Heart right ventricle (tissue), 16 donors: ENCODE measurements at regions not wholly inside any gene's neighbourhood (a gene's known extent, or its start where the extent isn't known, plus 50 kb on each side); places are given as distances from the start of the nearest gene placed in this dataset.
A peak's percentile ranks its signal among the peaks of the same experiment; 100 is the strongest.

Experiments used
- ATAC-seq, 8 donors: fragments of 200-7000 bp; cut with Tn5 transposase; one replicate each; pipeline ENCODE4 v1.9.1; 2020; ENCODE audit warnings: mild to moderate bottlenecking in 8 of 8, moderate library complexity in 8 of 8, moderate number of reproducible peaks in 1 of 8
- DNase-seq, 2 donors: peaks; one replicate each; pipeline ENCODE4 v3.0.0-alpha.2; 2020
- H3K27ac ChIP-seq, 10 donors: fragments of 200-600 bp; sonication (generic) in 2 of 10; one replicate each; pipeline versions ENCODE4 v1.5.0 to v1.8.0; 2020 to 2022; ENCODE audit warnings: mild to moderate bottlenecking in 3 of 10
- H3K27me3 ChIP-seq, 7 donors: fragments of 200-600 bp; one replicate each; pipeline ENCODE4 v1.8.0; 2021 to 2022; ENCODE audit warnings: mild to moderate bottlenecking in 2 of 7
- H3K36me3 ChIP-seq, 9 donors: fragments of 200-600 bp; sonication (generic) in 1 of 9; one replicate each; pipeline versions ENCODE4 v1.5.0 to v1.8.0; 2020 to 2022; ENCODE audit warnings: mild to moderate bottlenecking in 2 of 9
- H3K4me1 ChIP-seq, 9 donors: fragments of 200-600 bp; sonication (generic) in 1 of 9; one replicate each; pipeline versions ENCODE4 v1.5.0 to v1.8.0; 2020 to 2022; ENCODE audit warnings: mild to moderate bottlenecking in 4 of 9
- H3K4me3 ChIP-seq, 10 donors: fragments of 200-600 bp; sonication (generic) in 2 of 10; one replicate each; pipeline versions ENCODE4 v1.5.0 to v1.8.0; 2020 to 2022; ENCODE audit warnings: mild to moderate bottlenecking in 7 of 10, moderate library complexity in 2 of 10
- H3K9me3 ChIP-seq, 11 donors: fragments of 200-600 bp in 10 of 11; sonication (generic) in 2 of 11; one replicate each; pipeline versions ENCODE4 v1.5.0 to v1.8.0; 2013 to 2022; ENCODE audit warnings: mild to moderate bottlenecking in 2 of 11, control low read depth in 1 of 11, moderate library complexity in 1 of 11
- WGBS, 2 donors: extraction: QIAGEN DNeasy Blood & Tissue Kit; methylation state at CpG; one replicate each; pipeline ENCODE4 v1.1.7; 2013; ENCODE audit warnings: inconsistent platforms in 1 of 2; 5-methylcytosine and 5-hydroxymethylcytosine counted together
- intact Hi-C, 10 donors: fragments of 100-400 bp; cut with DNase I; formaldehyde crosslinking; loops; one replicate each; pipeline versions ENCODE4 v1.11.1 to v1.14.2; 2022
- TF ChIP-seq, protein P1 (sequence below), 9 donors: fragments of 200-600 bp; sonication (generic) in 2 of 9; IDR thresholded peaks; one replicate each; pipeline versions ENCODE4 v1.5.0 to v1.8.0; 2021 to 2022; ENCODE audit warnings: antibody characterized with exemption in 9 of 9, mild to moderate bottlenecking in 5 of 9, moderate library complexity in 1 of 9
- donor health status: Arrhythmogenic right ventricular cardiomyopathy.
- donor health status: ischemic (EF 13 %, LVEDD 7.1; RV severe dilation, severe dysfunction).
- donor health status: healthy with polysubstance abuse.
- donor health status: DM: no; HTN: yes; CAD: no.
- donor health status: DM: no; HTN: no; CAD: no.
- donor health status: ischemic (EF 25% LVEDD 6.9; RV normal size, moderate dysfunction).
- donor health status: ischemic (EF 25% LVEDD 5.7; RV mildly dilated, moderate dysfunction).
- donor health status: healthy.
- donor health status: DM: yes; HTN: yes; CAD: no.
- donor health status: Ischemic cardiomyopathy.
- donor health status: ischemic (EF 35%, LVEDD 5.7; RV mildly dilated, moderate dysfunction).
- donor health status: nonischemic (EF 11% LVEDD 7.7; RV severe dilation, severe dysfunction).
- donor health status: DM: yes; HTN: yes; CAD: no.
- donor health status: PGD.
- donor health status: ischemic (EF 29% LVEDD 5.4; RV normal size, mild dysfunction).
- donor health status: nonischemic (EF 23%, LVEDD 6.1; RV moderate dilation, normal function).

DNA sequence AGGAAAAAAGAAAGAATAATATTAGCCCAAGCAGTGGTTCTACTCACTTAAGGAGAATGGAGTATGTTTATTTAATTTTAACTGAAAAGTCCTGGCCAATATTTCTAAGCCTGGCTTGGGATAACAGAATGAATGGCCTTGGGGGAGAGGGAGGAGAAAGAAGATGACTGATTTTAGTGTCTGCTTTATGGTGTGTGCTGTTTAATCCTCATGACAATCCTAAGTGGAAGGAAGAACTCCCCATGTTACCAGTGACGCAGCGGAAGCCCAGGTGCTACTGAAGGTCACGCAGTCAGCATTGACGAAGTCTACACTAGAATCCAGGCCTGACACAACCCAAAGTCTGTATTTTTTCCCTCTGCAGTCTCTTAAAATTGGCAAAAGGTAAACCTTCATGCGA lies 50.5 kb downstream of the PALM2AKAP2 start:
- Histone ChIP-seq H3K27me3 (no peaks in the 10 kb centered on the region), H3K4me1 (peaks cover 0 to 51% (median 21%) of the 10 kb centered on the region in 9 donors), H3K4me3 (no peak overlapping the region), H3K27ac (no peak overlapping the region), H3K9me3 (peaks cover 0 to 3% (median 0%) of the 10 kb centered on the region in 11 donors), H3K36me3 (no peaks in the 10 kb centered on the region)
- DNase-seq: no peak
- TF ChIP-seq, protein P1, sequence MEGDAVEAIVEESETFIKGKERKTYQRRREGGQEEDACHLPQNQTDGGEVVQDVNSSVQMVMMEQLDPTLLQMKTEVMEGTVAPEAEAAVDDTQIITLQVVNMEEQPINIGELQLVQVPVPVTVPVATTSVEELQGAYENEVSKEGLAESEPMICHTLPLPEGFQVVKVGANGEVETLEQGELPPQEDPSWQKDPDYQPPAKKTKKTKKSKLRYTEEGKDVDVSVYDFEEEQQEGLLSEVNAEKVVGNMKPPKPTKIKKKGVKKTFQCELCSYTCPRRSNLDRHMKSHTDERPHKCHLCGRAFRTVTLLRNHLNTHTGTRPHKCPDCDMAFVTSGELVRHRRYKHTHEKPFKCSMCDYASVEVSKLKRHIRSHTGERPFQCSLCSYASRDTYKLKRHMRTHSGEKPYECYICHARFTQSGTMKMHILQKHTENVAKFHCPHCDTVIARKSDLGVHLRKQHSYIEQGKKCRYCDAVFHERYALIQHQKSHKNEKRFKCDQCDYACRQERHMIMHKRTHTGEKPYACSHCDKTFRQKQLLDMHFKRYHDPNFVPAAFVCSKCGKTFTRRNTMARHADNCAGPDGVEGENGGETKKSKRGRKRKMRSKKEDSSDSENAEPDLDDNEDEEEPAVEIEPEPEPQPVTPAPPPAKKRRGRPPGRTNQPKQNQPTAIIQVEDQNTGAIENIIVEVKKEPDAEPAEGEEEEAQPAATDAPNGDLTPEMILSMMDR (IDR thresholded peaks at IDR 0.05): no peak
- peak in 1 of 8 donors; percentile 56 for ATAC-seq
- intact Hi-C loops: no loop called here
- 79 to 81% methylated on average over 5 of the region's 5 CpGs for WGBS, 2 donors

DNA sequence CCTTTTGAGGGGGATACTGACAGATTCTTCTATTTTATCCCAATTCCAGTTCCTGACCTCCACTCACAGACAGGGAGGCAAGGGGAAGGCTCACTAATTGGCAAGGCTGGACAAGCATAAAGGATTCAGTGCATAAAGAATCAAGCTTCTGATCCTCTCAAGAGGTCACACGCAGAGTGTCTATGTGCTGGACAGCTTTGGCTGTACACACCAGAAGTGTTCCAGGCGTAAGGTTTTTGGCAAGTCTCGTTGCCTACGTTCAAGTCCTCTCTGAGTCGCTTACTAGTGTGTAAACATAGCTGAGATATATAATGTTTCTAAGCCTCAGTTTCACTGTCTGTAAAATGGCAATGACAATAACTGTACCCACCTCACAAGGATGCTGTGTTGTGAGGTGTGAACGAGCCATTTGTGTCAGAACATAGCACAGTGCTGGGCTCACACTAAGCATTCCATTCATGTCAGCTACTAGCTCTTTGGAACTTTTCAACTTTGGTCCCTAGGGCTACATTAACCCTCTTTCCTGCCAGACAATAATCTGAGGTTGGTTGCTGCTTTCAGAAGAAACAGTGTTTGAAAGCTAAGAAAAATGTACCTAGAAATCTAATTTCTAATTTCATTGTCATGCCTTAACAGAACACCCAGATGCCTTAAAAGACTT lies 52.1 kb downstream of the PALM2AKAP2 start:
- intact Hi-C loops: no loop called here
- Histone ChIP-seq H3K4me3 (no peak overlapping the region), H3K27me3 (no peaks in the 10 kb centered on the region), H3K9me3 (peaks cover 0 to 6% (median 0%) of the 10 kb centered on the region in 11 donors), H3K4me1 (peaks cover 0 to 47% (median 21%) of the 10 kb centered on the region in 9 donors), H3K36me3 (no peaks in the 10 kb centered on the region), H3K27ac (peak overlapping the region in 4 of 10 donors; percentile 7 to 36 (median 19))
- peak; percentile 58 to 93 (median 78) for ATAC-seq
- DNase-seq: no peak
- TF ChIP-seq, protein P1 (IDR thresholded peaks at IDR 0.05): no peak
- WGBS, 2 donors: 28 to 43% methylated on average over 6 of the region's 6 CpGs

DNA sequence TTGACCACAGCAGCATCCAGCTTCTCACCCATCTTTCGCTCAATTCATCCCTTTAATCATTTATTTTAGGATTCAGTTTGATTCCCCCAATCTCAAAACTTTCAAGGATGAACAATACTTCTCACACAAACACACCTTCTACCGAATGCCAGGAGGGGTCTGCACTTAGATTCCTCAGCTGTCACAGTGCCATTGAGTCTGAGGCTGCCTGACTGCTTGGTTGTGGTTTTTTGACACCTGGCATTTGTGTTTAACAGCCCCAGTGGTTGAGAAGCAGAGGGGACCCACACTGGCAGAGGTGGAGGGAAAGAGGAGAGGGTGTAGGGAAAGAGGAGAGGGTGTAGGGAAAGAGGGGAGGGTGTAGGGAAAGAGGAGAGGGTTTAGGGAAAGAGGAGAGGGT lies 54.9 kb downstream of the PALM2AKAP2 start:
- H3K4me3 ChIP-seq: no peak overlapping the region
- no peaks in the 10 kb centered on the region for H3K36me3 ChIP-seq
- DNase-seq (no peak), ATAC-seq (no peak)
- TF ChIP-seq, protein P1 (IDR thresholded peaks at IDR 0.05): no peak
- no peak overlapping the region for H3K27ac ChIP-seq
- H3K9me3 ChIP-seq: peaks cover 0 to 6% (median 0%) of the 10 kb centered on the region in 11 donors
- intact Hi-C loops: no loop called here
- peaks cover 0 to 39% (median 20%) of the 10 kb centered on the region in 9 donors for H3K4me1 ChIP-seq
- no peaks in the 10 kb centered on the region for H3K27me3 ChIP-seq
- WGBS, 2 donors: 91 to 95% methylated on average over 2 of the region's 2 CpGs

DNA sequence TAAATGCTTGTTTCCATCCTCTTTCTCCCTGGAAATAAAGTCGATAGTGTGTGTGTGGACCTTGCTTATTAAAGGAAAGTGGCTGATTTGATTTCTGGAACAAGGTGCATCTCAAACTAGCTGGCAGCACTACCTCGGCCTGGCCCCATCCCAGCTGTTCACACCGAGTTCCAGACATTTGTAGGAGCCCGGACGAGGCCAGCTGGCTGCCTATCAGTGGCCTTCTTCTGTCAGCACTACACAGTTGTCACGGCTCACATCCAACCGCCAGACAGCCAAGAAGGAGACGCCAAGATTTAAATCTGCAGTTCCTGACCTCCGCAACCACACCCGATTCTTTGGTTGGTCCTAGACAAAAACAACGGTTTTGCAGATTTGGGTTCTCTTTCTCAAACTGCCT lies 63.6 kb downstream of the PALM2AKAP2 start:
- 19 to 23% methylated on average over 11 of the region's 11 CpGs for WGBS, 2 donors
- peak; percentile 93 to 99 (median 94) for ATAC-seq
- Histone ChIP-seq H3K9me3 (no peaks in the 10 kb centered on the region), H3K4me3 (no peak overlapping the region), H3K4me1 (peaks cover 0 to 20% (median 7%) of the 10 kb centered on the region in 9 donors), H3K36me3 (no peaks in the 10 kb centered on the region), H3K27ac (peak overlapping the region in 6 of 10 donors; percentile 4 to 48 (median 34)), H3K27me3 (no peaks in the 10 kb centered on the region)
- peak; percentile 81 to 85 for DNase-seq
- intact Hi-C loops: no loop called here
- TF ChIP-seq, protein P1 (IDR thresholded peaks at IDR 0.05): no peak
